C4-2B (cell line): ENCODE measurements at regions not wholly inside any gene's neighbourhood (a gene's known extent, or its start where the extent isn't known, plus 50 kb on each side); places are given as distances from the start of the nearest gene placed in this dataset.

Source experiments
- H3K27ac ChIP-seq: fragments of 450-650 bp; 2 replicates; pipeline ENCODE4 v1.5.1; 2017
- CTCF ChIP-seq: fragments of 450-650 bp; conservative IDR thresholded peaks from 2 replicates; pipeline ENCODE4 v1.5.1; 2017; ENCODE audit warnings: mild to moderate bottlenecking
- ZFX ChIP-seq: fragments of 450-650 bp; IDR thresholded peaks from 2 replicates; pipeline ENCODE4 v1.6.1; 2017

GRCh38 chr5:2529371-2530092 lies 221.9 kb downstream of the IRX2 start:
- no peak overlapping the region for H3K27ac ChIP-seq

GRCh38 chr5:2525351-2525750 lies 226.1 kb downstream of the IRX2 start:
- TF ChIP-seq CTCF (no peak), ZFX (no peak)
- H3K27ac ChIP-seq = no peak overlapping the region

More at GRCh38 chr5:2529371-2530092, 221.9 kb downstream of the IRX2 start:
- TF ChIP-seq CTCF (no peak), ZFX (no peak)

GRCh38 chr5:2524620-2525019 lies 226.9 kb downstream of the IRX2 start:
- H3K27ac ChIP-seq = no peak overlapping the region
- no peak for TF ChIP-seq ZFX
- no peak for TF ChIP-seq CTCF

GRCh38 chr5:2523180-2523579 lies 228.3 kb downstream of the IRX2 start:
- H3K27ac ChIP-seq = no peak overlapping the region
- TF ChIP-seq CTCF (no peak), ZFX (no peak)

GRCh38 chr5:2522372-2522771 lies 229.1 kb downstream of the IRX2 start:
- TF ChIP-seq ZFX (no peak), CTCF (no peak)

GRCh38 chr5:2519153-2519552 lies 232.3 kb downstream of the IRX2 start:
- no peak for TF ChIP-seq ZFX
- no peak overlapping the region for H3K27ac ChIP-seq

More at GRCh38 chr5:2522372-2522771, 229.1 kb downstream of the IRX2 start:
- H3K27ac ChIP-seq = no peak overlapping the region

GRCh38 chr5:2517451-2517850 lies 234.0 kb downstream of the IRX2 start:
- no peak for TF ChIP-seq CTCF
- H3K27ac ChIP-seq = no peak overlapping the region

- H3K27ac ChIP-seq = no peak overlapping the region
- TF ChIP-seq CTCF (no peak), ZFX (no peak)
Observed at GRCh38 chr5:2515180-2515764, 236.2 kb downstream of the IRX2 start.
